Right atrium auricular region (tissue), 2 donors: ENCODE measurements at regions not wholly inside any gene's neighbourhood (a gene's known extent, or its start where the extent isn't known, plus 50 kb on each side); places are given as distances from the start of the nearest gene placed in this dataset.
"Not testable (repeated sequence)": the region's sequence is repeated elsewhere in the genome, so short reads cannot be mapped to it uniquely, and the experiment has no call there.

ENCODE experiments used
- DNase-seq: peaks from one replicate; pipeline ENCODE4 v3.0.0-alpha.2; 2019; ENCODE audit warnings: low spot score
- H3K27ac ChIP-seq, 2 donors: fragments of 200-600 bp; sonication (generic); 1 replicate in 1 of 2; 2 replicates in 1 of 2; pipeline ENCODE4 v1.5.1; 2016 to 2019
- H3K27me3 ChIP-seq, 2 donors: fragments of 200-600 bp; sonication (generic); one replicate each; pipeline versions ENCODE4 v1.5.1 to v1.6.0; 2017 to 2019
- H3K36me3 ChIP-seq: fragments of 200-600 bp; sonication (generic); one replicate; pipeline ENCODE4 v1.5.1; 2016
- H3K4me1 ChIP-seq, 2 donors: fragments of 200-600 bp; sonication (generic); one replicate each; pipeline versions ENCODE4 v1.5.1 to v1.6.0; 2017 to 2019
- H3K4me3 ChIP-seq, 2 donors: fragments of 200-600 bp; sonication (generic); 1 replicate in 1 of 2; 2 replicates in 1 of 2; pipeline ENCODE4 v1.5.1; 2017 to 2019; ENCODE audit warnings: mild to moderate bottlenecking in 1 of 2, moderate library complexity in 1 of 2
- H3K9me3 ChIP-seq, 2 donors: fragments of 200-600 bp; sonication (generic); one replicate each; pipeline ENCODE4 v1.5.1; 2019
- TF ChIP-seq, protein P1 (sequence below), 2 donors: fragments of 200-600 bp; sonication (generic); IDR thresholded peaks; one replicate each; pipeline ENCODE4 v1.5.1; 2019; ENCODE audit warnings: antibody characterized with exemption in 2 of 2

DNA sequence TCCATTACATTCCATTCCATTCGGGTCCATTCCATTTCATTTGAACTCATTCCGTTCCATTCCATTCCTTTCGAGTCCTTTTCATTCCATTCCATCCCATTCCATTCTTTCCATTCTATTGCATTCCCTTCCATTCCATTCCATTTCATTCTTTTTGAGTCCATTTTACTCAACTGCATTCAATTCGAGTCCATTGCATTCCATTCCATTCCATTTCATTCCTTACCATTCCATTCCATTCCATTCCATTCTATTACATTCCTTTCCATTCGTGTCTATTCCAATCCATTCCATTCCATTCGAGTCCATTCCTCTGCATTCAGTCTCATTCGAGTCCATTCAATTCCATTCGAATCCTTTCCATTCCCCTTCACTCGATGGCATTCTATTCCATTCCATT, 1128.8 kb downstream of the RPIA start:
- TF ChIP-seq, protein P1, sequence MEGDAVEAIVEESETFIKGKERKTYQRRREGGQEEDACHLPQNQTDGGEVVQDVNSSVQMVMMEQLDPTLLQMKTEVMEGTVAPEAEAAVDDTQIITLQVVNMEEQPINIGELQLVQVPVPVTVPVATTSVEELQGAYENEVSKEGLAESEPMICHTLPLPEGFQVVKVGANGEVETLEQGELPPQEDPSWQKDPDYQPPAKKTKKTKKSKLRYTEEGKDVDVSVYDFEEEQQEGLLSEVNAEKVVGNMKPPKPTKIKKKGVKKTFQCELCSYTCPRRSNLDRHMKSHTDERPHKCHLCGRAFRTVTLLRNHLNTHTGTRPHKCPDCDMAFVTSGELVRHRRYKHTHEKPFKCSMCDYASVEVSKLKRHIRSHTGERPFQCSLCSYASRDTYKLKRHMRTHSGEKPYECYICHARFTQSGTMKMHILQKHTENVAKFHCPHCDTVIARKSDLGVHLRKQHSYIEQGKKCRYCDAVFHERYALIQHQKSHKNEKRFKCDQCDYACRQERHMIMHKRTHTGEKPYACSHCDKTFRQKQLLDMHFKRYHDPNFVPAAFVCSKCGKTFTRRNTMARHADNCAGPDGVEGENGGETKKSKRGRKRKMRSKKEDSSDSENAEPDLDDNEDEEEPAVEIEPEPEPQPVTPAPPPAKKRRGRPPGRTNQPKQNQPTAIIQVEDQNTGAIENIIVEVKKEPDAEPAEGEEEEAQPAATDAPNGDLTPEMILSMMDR (IDR thresholded peaks at IDR 0.05) = no peak
- peaks cover 12 to 53% of the 10 kb centered on the region in 2 donors for H3K9me3 ChIP-seq
- DNase-seq = no peak
- H3K36me3 ChIP-seq = no peaks in the 10 kb centered on the region
- no peak overlapping the region for H3K4me3 ChIP-seq
- H3K27ac ChIP-seq = no peak overlapping the region
- no peaks in the 10 kb centered on the region for H3K27me3 ChIP-seq
- no peaks in the 10 kb centered on the region for H3K4me1 ChIP-seq

DNA sequence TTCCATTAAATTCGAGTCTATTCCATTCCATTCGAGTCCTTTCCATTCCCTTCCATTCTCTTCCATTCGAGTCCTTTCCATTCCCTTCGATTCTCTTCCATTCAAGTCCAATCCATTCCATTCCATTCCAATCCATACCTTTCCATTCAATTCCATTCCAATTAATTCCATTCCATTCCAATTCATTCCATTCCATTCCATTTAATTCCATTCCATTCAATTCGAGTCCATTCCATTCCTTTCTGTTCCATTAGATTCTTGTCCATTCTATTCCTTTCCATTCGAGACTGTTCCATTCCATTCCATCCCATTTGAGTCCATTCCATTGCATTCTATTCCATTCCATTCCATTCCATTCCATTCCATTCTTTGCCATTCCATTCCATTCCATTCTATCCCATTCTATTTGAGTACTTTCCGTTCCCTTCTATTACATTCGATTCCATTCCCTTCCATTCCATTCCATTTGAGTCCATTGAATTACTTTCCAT, 1130.0 kb downstream of the RPIA start:
- no peak for DNase-seq
- Histone ChIP-seq H3K27ac (no peak overlapping the region), H3K27me3 (no peaks in the 10 kb centered on the region), H3K9me3 (peaks cover 12 to 53% of the 10 kb centered on the region in 2 donors), H3K4me3 (no peak overlapping the region), H3K4me1 (no peaks in the 10 kb centered on the region), H3K36me3 (no peaks in the 10 kb centered on the region)
- TF ChIP-seq, protein P1 (IDR thresholded peaks at IDR 0.05) = no peak

DNA sequence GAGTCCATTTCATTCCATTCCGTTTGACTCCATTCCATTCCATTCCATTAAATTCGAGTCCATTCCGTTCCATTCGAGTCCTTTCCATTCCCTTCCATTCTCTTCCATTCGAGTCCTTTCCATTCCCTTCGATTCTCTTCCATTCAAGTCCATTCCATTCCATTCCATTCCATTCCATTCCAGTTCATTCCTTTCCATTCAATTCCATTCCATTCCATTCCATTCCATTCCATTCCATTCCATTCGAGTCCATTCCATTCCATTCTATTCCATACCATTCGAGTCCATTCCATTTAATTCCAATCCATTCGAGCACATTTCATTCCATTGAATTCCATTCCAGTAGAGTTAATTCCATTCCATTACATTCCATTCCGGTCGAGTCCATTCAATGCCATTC, 1130.9 kb downstream of the RPIA start:
- not testable (repeated sequence) for H3K4me3 ChIP-seq, H3K27ac ChIP-seq, H3K36me3 ChIP-seq, H3K27me3 ChIP-seq, DNase-seq, H3K4me1 ChIP-seq
- H3K9me3 ChIP-seq = peaks cover 12 to 53% of the 10 kb centered on the region in 2 donors

DNA sequence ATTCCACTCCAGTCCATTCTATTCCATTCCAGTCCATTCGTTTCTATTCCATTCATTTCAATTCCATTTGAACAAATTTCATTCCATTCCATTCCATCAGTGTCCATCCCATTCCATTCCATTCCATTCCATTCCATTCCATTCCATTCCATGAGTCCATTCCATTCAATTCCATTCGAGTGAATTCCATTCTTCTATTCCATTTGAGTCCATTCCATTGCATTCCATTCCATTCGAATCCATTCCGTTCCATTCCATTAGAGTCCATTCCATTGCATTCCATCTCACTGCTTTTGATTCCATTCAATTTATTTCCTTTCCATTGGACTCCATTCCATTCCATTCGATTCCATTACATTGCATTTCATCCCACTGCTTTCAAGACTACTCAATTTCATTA, 1132.1 kb downstream of the RPIA start:
- H3K4me1 ChIP-seq = no peaks in the 10 kb centered on the region
- H3K27me3 ChIP-seq = no peaks in the 10 kb centered on the region
- no peak for DNase-seq
- no peak overlapping the region for H3K4me3 ChIP-seq
- H3K9me3 ChIP-seq = peaks cover 12 to 44% of the 10 kb centered on the region in 2 donors
- H3K27ac ChIP-seq = no peak overlapping the region
- H3K36me3 ChIP-seq = no peaks in the 10 kb centered on the region
- TF ChIP-seq, protein P1 (IDR thresholded peaks at IDR 0.05) = no peak

DNA sequence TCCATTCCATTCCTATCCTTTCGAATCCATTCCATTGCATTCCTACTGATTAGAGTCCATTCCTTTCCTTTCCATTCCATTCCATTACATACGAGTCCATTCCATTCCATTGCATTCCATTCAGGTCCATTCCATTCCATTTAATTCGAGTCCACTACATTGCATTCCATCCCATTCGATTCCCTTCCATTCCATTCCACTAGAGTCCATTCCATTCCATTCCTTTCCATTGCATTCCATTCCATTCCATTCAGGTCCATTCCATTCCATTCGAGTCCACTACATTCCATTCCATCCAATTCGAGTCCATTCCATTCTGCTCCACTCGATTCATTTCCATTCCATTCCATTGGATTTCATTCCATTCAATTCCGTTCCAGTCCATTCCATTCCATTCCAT, 1133.6 kb downstream of the RPIA start:
- no peak for DNase-seq
- H3K4me3 ChIP-seq = no peak overlapping the region
- H3K9me3 ChIP-seq = peaks cover 12 to 29% of the 10 kb centered on the region in 2 donors
- no peak overlapping the region for H3K27ac ChIP-seq
- no peaks in the 10 kb centered on the region for H3K4me1 ChIP-seq
- TF ChIP-seq, protein P1 (IDR thresholded peaks at IDR 0.05) = no peak
- H3K27me3 ChIP-seq = no peaks in the 10 kb centered on the region
- no peaks in the 10 kb centered on the region for H3K36me3 ChIP-seq

DNA sequence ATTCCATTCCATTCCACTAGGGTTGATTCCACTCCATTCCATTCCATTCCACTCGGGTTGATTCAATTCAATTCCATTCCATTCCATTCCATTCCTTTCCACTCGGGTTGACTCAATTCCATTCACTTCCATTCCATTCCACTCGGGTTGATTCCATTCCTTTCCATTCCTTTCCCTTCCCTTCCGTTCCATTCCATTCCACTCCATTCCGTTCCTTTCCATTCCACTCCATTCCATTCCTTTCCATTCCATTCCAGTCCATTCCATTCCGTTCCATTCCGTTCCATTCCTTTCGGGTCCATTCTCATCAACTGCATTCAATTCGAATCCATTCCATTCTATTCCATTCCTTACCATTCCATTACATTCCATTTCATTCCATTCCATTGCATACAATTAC, 1135.3 kb downstream of the RPIA start:
- peaks cover 12 to 15% of the 10 kb centered on the region in 2 donors for H3K9me3 ChIP-seq
- H3K4me1 ChIP-seq, DNase-seq: not testable (repeated sequence)

DNA sequence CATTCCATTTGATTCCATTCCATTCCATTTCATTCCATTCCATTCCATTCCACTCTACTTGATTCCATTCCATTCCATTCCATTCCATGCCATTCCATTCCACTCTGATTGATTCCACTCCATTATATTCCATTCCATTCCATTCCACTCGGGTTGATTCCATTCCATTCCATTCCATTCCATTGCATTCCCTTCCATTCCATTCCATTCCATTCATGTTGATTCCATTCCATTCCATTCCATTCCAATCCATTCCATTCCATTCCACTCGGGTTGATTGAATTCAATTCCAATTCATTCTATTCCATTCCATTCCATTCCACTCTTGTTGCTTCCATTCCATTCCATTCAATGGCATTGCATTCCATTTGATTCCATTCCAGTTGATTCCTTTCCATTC, 1136.4 kb downstream of the RPIA start:
- not testable (repeated sequence) for H3K27me3 ChIP-seq, H3K9me3 ChIP-seq, H3K4me3 ChIP-seq, H3K4me1 ChIP-seq, H3K27ac ChIP-seq, H3K36me3 ChIP-seq, DNase-seq

More for the DNA sequence above, 1135.3 kb downstream of the RPIA start:
- H3K4me3 ChIP-seq, H3K27me3 ChIP-seq, H3K27ac ChIP-seq, H3K36me3 ChIP-seq: not testable (repeated sequence)

DNA sequence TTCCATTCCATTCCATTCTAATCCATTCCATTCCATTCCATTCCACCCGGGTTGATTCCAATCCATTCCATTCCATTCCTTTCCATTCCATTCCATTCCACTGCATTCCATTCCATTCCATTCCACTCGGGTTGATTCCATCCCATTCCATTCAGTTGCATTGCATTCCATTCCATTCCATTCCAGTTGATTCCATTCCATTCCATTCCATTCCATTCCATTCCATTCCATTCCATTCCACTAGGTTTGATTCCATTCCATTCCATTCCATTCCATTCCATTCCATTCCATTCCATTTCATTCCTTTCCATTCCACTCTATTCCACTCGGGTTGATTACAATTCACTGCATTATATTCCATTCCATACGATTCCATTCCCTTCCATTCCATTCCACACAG, 1136.9 kb downstream of the RPIA start:
- H3K9me3 ChIP-seq, H3K27me3 ChIP-seq, H3K4me3 ChIP-seq, H3K27ac ChIP-seq, H3K36me3 ChIP-seq, H3K4me1 ChIP-seq, DNase-seq: not testable (repeated sequence)

DNA sequence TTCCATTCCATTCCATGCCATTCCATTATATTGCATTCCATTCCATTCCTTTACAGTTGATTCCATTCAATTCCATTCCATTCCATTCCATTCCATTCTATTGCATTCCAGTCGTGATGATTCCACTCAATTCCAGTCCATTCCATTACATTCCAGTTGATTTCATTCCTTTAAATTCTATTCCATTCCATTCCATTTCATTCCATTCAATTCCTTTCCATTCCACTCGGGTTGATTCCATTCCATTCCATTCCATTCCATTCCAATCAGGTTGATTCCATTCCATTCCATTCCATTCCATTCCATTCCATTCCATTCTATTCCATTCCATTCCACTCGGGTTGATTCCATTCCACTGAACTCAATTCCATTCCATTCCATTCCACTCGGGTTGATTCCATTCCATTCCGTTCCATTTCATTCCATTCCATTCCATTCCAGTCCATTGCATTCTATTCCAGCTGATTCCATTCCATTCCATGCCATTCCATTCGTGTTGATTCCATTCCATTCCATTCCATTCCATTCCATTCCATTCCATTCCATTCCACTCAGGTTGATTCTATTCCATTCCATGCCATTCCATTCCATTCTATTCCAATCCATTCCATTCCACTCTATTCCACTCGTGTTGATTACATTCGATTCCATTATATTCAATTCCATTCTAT, 1137.6 kb downstream of the RPIA start:
- not testable (repeated sequence) for H3K36me3 ChIP-seq, H3K9me3 ChIP-seq, H3K4me3 ChIP-seq, H3K27me3 ChIP-seq, H3K4me1 ChIP-seq, H3K27ac ChIP-seq, DNase-seq
